Activated CD8-positive, alpha-beta T cell treated with anti-CD3 and anti-CD28 coated beads for 36 hours (primary cell): ENCODE measurements at regions not wholly inside any gene's neighbourhood (a gene's known extent, or its start where the extent isn't known, plus 50 kb on each side); places are given as distances from the start of the nearest gene placed in this dataset.

ENCODE experiments used
- ATAC-seq: fragments of 200-7000 bp; cut with Tn5 transposase; one replicate; pipeline ENCODE4 v1.10.0; 2021; ENCODE audit warnings: mild to moderate bottlenecking, moderate library complexity
- CTCF ChIA-PET: fragments of 350-600 bp; sonication (Branson Sonifier 250); formaldehyde crosslinking; loops from one replicate; lab custom pipeline; 2021; ENCODE audit warnings: antibody characterized with exemption; lab: Charles Lee
- POLR2A ChIA-PET: fragments of 350-600 bp; sonication (Branson Sonifier 250); formaldehyde crosslinking; loops from one replicate; lab custom pipeline; 2021; ENCODE audit warnings: antibody characterized with exemption; lab: Charles Lee
- DNase-seq: peaks from one replicate; pipeline ENCODE4 v3.0.0-alpha.2; 2020
- H3K27ac Mint-ChIP-seq: one replicate; pipeline ENCODE4 v1.8.0; 2021; ENCODE audit warnings: mild to moderate bottlenecking, mixed read lengths
- H3K27me3 Mint-ChIP-seq: one replicate; pipeline ENCODE4 v1.8.0; 2021; ENCODE audit warnings: mixed read lengths
- H3K36me3 Mint-ChIP-seq: one replicate; pipeline ENCODE4 v1.8.0; 2021; ENCODE audit warnings: low read depth, mixed read lengths
- H3K4me1 Mint-ChIP-seq: one replicate; pipeline ENCODE4 v1.8.0; 2021; ENCODE audit warnings: low read depth, mixed read lengths
- H3K4me3 Mint-ChIP-seq: one replicate; pipeline ENCODE4 v1.8.0; 2021; ENCODE audit warnings: mild to moderate bottlenecking, moderate library complexity, mixed read lengths
- H3K9me3 Mint-ChIP-seq: one replicate; pipeline ENCODE4 v1.8.0; 2021; ENCODE audit warnings: mixed read lengths
- intact Hi-C: fragments of 100-400 bp; cut with micrococcal nuclease; formaldehyde crosslinking; loops from one replicate; pipeline ENCODE4 v1.10.0; 2022
- TF ChIP-seq, protein P1 (sequence below): fragments of 200-600 bp; IDR thresholded peaks from one replicate; pipeline ENCODE4 v1.8.0; 2022; ENCODE audit warnings: antibody characterized with exemption, mild to moderate bottlenecking

DNA sequence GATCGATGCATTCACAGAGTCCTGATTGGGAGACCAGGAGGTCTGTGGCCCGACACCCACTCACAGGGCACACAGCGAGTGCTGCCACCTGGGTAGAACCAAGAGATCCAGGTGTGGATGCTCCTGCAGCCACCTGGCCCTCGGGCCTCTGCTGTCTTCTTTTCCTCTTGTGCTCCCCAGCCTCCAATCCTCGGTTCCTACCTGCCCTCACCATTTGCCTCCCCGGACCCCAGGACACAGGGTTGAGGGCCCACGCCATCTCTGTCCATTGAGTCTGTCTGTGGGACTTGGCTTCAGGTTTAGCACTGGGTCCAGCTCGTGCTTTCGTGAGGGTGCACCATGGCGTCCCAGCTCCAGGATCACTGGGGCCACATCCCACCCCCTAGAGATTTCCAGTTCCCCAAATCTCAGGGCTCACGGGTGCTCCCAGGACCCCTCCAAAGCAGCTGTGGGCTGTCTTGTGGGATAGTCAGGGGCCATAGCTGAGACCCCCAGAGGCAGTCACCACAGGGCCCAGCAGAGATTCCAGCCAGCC, 591.1 kb downstream of the BRD1 start:
- CTCF ChIA-PET, result no interaction called here
- H3K27ac Mint-ChIP-seq, result no peak overlapping the region
- no peaks in the 10 kb centered on the region for H3K9me3 Mint-ChIP-seq
- TF ChIP-seq, protein P1, sequence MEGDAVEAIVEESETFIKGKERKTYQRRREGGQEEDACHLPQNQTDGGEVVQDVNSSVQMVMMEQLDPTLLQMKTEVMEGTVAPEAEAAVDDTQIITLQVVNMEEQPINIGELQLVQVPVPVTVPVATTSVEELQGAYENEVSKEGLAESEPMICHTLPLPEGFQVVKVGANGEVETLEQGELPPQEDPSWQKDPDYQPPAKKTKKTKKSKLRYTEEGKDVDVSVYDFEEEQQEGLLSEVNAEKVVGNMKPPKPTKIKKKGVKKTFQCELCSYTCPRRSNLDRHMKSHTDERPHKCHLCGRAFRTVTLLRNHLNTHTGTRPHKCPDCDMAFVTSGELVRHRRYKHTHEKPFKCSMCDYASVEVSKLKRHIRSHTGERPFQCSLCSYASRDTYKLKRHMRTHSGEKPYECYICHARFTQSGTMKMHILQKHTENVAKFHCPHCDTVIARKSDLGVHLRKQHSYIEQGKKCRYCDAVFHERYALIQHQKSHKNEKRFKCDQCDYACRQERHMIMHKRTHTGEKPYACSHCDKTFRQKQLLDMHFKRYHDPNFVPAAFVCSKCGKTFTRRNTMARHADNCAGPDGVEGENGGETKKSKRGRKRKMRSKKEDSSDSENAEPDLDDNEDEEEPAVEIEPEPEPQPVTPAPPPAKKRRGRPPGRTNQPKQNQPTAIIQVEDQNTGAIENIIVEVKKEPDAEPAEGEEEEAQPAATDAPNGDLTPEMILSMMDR, result no peak
- DNase-seq, result no peak
- intact Hi-C loops, result no loop called here
- H3K27me3 Mint-ChIP-seq, result no peaks in the 10 kb centered on the region
- H3K36me3 Mint-ChIP-seq, result no peaks in the 10 kb centered on the region
- POLR2A ChIA-PET, result no interaction called here
- no peak for ATAC-seq
- no peaks in the 10 kb centered on the region for H3K4me1 Mint-ChIP-seq
- H3K4me3 Mint-ChIP-seq, result no peak overlapping the region

DNA sequence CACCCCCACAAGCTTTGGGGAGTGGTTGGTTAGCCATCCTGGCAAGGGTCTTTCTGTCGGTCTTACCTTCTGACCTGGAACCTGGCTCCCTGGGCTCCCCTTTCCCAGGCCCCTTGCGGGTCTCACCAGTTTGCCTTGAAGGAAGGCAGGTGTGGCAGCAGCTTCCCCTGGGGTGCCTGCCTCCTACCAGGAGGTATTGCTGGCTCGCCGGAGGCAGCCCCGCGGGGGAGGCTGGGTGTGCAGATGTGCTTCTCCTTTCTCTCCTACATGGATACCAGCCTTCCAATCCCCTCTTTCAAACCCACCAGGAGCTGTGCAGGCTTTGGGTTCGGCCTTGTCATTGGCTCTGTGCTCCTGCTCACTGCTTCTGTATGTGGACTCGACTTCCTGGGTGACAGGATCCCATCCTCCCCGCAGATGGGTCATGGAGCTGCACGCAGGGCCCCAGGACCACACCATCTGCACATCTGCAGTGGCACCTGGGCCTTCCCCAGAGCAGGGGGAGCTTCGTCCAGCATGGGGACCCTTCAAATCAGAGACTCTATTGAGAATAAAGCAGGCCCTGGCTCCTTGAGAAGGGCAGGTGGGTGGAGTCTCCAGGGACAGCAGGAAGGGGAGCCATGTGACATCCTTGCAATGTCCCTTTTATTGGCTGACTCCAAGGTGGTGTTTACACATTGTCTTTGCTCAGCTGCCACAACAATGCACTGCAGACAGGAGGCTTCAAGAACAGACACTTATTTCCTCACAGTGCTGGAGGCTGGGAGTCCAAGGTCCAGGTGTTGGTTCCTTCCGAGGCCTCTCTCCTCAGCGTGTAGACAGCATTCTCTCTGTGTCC, 592.0 kb downstream of the BRD1 start:
- ATAC-seq (no peak), DNase-seq (no peak)
- no peaks in the 10 kb centered on the region for H3K4me1 Mint-ChIP-seq
- no peaks in the 10 kb centered on the region for H3K36me3 Mint-ChIP-seq
- intact Hi-C loops, result no loop called here
- no peak overlapping the region for H3K27ac Mint-ChIP-seq
- POLR2A ChIA-PET, result no interaction called here
- no peaks in the 10 kb centered on the region for H3K27me3 Mint-ChIP-seq
- no peak overlapping the region for H3K4me3 Mint-ChIP-seq
- CTCF ChIA-PET, result no interaction called here
- TF ChIP-seq, protein P1, result no peak
- no peaks in the 10 kb centered on the region for H3K9me3 Mint-ChIP-seq

DNA sequence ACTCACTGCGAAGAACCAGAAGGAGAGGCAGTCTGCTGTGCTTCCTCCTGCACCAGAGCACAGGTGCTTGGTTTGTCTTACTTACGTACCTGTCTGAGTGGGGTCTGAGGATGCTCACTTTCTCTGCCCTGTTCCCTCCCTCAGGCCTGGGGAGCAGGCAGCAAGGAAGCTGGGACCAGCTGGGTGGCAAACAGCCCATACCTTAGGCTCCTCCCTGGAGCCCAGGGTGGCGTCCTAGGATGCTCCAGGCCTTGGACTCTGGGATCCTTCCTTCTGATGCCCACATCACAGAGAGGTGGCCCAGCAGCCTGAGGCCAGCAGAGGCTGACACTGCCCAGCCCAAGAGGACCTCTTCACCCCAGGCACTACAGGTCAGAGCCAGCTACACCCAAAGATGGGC, 593.2 kb downstream of the BRD1 start:
- POLR2A ChIA-PET, result no interaction called here
- Mint-ChIP-seq H3K27me3 (no peaks in the 10 kb centered on the region), H3K27ac (no peak overlapping the region), H3K9me3 (no peaks in the 10 kb centered on the region), H3K4me3 (no peak overlapping the region), H3K4me1 (no peaks in the 10 kb centered on the region), H3K36me3 (no peaks in the 10 kb centered on the region)
- TF ChIP-seq, protein P1, result no peak
- intact Hi-C loops, result no loop called here
- CTCF ChIA-PET, result no interaction called here
- ATAC-seq (no peak), DNase-seq (no peak)

DNA sequence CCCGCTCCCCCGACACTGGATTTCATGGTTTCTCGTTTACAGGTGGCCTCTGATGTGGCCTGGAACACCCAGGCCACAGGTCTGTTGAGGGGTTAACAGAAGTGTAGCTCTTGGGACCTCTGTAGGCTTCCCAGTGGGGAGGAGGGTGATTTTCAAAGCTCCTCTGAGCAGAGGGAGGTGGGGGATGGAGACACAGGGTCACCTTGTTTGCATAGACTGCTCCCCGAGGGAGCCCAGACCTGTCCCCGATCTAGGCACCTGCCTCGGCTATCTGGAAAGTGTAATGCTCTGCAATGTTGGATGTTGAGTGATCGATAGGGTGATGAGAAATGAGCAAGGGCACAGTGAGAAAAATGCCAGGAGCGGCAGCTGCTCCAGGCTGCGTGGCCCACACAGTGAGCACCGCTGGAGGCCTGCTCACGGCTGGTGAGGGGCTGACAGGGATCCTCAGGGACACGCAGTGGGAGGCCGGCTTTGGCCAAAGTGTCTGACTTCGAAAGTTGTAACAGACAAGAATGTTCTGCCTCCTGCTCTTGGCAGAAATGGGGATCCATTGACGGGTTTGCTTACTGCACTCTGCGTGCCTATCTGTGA, 594.1 kb downstream of the BRD1 start:
- H3K27ac Mint-ChIP-seq, result no peak overlapping the region
- ChIA-PET CTCF (no interaction called here), POLR2A (no interaction called here)
- no peaks in the 10 kb centered on the region for H3K4me1 Mint-ChIP-seq
- no peak overlapping the region for H3K4me3 Mint-ChIP-seq
- H3K27me3 Mint-ChIP-seq, result no peaks in the 10 kb centered on the region
- TF ChIP-seq, protein P1, result no peak
- DNase-seq, result no peak
- no peaks in the 10 kb centered on the region for H3K9me3 Mint-ChIP-seq
- H3K36me3 Mint-ChIP-seq, result no peaks in the 10 kb centered on the region
- intact Hi-C loops, result no loop called here
- ATAC-seq, result no peak
